HG03108 (cell line): ENCODE measurements at regions not wholly inside any gene's neighbourhood (a gene's known extent, or its start where the extent isn't known, plus 50 kb on each side); places are given as distances from the start of the nearest gene placed in this dataset.
A peak's percentile ranks its signal among the peaks of the same experiment; 100 is the strongest.

Source experiments
- ATAC-seq: cut with Tn5 transposase; IDR thresholded peaks from one replicate; pipeline ENCODE4 v1.9.1; 2021; ENCODE audit warnings: moderate library complexity; ENCODE audit not compliant: unreplicated experiment

GRCh38 chr1:162970021-162970420 lies 99.1 kb upstream of the RGS4 start:
- ATAC-seq, result no peak

DNA sequence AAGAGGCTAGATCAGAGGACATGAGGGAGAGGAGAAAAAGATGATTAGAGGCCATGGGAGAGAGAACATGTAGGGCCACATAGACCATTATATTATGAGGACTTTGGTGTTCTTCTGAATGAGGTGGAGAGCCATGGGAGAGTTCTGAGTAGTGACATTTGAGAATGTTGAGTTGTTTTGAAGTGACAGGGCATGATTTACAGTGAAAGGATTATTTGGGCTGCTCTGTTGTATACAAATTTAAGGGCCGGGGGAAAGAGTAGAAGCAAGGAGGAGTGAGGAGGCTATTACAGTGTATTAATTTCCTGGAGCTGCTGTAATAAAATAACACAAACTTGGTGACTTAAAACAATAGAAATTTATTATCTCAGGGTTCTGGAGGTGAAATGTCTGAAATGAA lies 102.5 kb upstream of the RGS4 start:
- ATAC-seq, result no peak

GRCh38 chr1:162964901-162965300 lies 103.9 kb upstream of the CCDC190 start:
- no peak for ATAC-seq

- ATAC-seq, result no peak
These were observed 95.9 kb upstream of the CCDC190 start for GRCh38 chr1:162956922-162957321.

- ATAC-seq, result no peak
These were observed 93.8 kb upstream of the CCDC190 start for GRCh38 chr1:162954824-162955223.

- no peak for ATAC-seq
These were observed 92.0 kb upstream of the CCDC190 start for GRCh38 chr1:162952956-162953355.

DNA sequence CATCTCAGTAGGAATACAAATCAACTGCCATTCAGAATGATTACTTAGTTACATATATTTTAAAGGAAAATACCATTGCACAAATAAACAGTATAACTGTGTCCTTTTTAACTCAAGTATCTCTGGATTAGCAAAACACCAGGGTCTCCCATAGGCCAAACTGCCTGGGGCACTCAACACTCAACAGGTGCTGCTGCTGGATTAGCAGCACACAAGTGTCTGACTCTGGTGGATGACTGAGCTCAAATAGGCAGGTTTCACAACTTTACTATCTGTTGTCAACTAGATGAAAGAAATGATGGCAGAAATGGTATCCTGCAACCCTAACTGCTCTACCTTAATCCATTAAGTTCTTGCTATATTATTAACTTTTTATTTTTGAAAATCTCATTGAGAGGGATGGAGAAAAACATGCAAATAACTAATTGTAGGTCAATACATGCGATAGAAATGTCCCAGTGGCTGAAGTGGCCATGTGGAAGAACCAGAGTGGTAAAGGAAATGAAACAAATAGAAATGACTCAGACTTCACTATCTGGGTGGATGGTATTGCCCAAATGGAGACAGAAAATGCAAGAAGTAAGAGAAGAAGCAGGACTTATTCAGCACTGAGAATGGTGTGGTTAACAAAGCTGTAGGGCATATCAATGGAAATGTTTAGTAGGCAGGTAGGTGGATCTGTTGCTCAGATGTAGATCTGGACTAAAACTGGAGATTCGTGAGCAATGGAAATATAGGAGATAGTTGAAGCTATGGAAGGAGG lies 90.8 kb upstream of the CCDC190 start:
- ATAC-seq, result peak; percentile 97

- no peak for ATAC-seq
These were observed 89.2 kb upstream of the CCDC190 start for GRCh38 chr1:162950187-162950586.

GRCh38 chr1:162946701-162947100 lies 85.7 kb upstream of the CCDC190 start:
- ATAC-seq, result no peak

- no peak for ATAC-seq
These were observed 84.1 kb upstream of the CCDC190 start for GRCh38 chr1:162944974-162945674.

DNA sequence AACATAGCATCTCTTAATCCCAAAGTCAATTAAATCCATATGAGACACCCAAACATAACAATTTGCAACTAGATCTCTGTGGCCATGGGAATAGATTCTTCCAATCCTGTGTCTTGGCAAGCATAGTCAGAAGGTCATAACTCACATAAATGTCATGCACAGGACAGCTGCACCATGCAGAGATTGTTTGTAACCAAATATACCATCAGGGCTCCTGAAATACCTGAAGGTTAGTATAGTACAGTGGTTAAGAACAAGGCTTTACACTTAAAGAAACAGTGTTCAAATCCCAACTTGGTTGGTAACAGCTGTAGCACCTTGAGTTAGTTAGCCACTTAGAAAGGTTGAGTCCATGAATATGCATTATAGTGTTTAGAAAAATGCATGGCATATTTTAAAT lies 82.6 kb upstream of the CCDC190 start:
- no peak for ATAC-seq

DNA sequence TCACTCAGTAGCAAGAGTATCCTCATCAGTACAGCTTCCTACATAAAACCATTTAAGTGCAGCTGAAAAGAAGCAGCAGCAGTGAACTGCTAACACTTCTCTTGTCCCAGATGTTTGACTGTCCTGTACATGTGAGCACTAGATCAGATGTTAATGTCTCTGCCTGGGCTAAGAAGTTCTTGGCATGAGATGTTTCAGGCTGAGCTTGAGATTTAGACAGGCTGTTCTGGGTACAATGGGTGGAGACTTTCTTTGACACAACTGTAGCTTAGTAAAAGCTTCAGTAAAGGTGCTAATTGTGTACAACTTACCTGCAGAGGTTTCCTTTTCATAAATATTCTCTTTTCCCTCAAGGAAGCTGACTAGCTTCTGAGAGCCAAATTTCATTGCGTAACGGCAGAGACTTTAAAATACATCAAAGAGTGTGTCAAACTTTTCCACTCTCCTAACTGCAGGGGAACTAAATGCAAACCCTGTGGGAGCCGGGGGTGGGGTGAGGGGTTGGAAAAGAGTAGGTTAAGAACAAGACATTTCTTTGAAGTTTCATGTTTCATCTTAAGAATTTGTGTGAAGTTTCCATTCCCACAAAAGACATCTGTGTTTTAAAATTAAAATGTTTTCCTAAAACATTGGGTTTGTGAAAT lies 82.1 kb upstream of the CCDC190 start:
- ATAC-seq, result no peak

- no peak for ATAC-seq
These were observed 80.0 kb upstream of the CCDC190 start for GRCh38 chr1:162941024-162941423.

GRCh38 chr1:162939035-162939434 lies 78.1 kb upstream of the CCDC190 start:
- ATAC-seq, result no peak

GRCh38 chr1:162937716-162938395 lies 76.9 kb upstream of the CCDC190 start:
- no peak for ATAC-seq

DNA sequence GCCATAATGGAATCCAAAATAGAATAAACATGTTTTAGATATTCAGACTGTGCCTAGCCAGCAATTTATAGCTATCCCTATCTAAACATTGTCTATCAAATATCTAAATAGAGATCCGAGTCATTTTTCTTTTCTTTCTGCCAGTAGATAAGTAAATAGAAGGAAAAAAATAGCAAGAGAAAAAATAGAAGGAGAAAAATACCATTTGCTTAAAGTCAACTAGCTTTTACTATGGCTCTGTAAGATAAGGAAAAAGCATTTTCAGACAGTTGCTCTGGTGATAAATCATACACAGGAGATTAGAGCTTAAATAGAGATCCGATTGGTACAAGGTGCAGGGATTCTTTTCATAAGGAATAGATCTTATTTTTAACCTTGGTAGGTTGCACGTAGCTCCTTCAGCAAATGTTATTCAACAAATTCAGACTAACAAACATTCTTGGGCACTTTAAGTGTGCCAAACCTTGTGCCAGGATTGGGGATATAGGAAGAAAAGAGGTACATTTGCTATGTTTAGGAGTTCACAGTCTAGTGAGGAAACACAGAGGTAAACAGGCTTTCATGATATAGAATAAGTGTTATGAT lies 70.1 kb upstream of the CCDC190 start:
- ATAC-seq, result no peak

GRCh38 chr1:162930532-162930931 lies 69.6 kb upstream of the CCDC190 start:
- no peak for ATAC-seq

DNA sequence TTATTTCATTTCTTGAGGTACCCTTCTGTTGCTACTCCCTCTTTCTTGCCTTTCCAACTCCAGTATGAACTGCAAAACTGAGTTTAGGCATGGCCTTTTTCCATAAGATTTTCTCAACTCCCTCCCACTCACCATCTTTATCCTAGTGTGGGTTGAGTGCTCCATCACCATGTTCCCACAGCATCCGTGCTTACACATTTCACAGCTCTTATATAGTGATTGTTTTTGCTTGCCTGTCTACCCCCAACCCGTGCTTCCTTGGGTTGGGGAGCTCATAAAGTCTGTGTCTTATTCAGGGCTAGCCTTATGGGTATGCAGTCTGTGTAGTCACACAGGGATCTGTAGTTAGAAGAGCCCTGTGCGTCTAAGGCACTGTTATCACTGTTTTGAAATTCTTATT lies 68.2 kb upstream of the CCDC190 start:
- ATAC-seq, result no peak

GRCh38 chr1:162928141-162928540 lies 67.2 kb upstream of the CCDC190 start:
- ATAC-seq, result no peak

- ATAC-seq, result no peak
These were observed 66.4 kb upstream of the CCDC190 start for GRCh38 chr1:162927421-162927820.

DNA sequence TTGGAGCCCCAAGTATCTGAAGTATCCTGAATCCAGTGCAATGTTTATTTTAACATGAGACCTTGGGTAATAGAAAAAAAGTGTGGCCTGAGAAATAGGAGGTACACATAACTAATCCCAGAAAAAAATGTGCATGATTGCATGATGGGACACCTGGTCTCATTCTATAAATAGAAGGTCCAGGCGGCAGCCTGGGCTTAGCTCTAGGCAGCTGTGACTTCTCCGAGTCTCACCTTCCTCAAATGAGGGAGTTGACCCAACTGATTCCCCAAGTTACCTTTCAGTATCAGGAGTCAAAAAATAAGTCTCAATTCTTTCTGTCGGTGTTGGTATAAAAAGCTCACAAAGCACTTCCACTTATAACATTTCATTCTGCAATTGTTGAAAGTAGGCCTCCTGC lies 65.9 kb upstream of the CCDC190 start:
- no peak for ATAC-seq
